H1 (cell line): ENCODE measurements at regions not wholly inside any gene's neighbourhood (a gene's known extent, or its start where the extent isn't known, plus 50 kb on each side); places are given as distances from the start of the nearest gene placed in this dataset.

Experiments
- CTCF ChIA-PET: fragments of 300-600 bp; sonication (Branson Sonifier 250); formaldehyde crosslinking; loops from one replicate; lab custom pipeline; 2021; ENCODE audit not compliant: partially characterized antibody; lab: Charles Lee
- POLR2A ChIA-PET: fragments of 300-600 bp; sonication (Branson Sonifier 250); formaldehyde crosslinking; loops from one replicate; lab custom pipeline; 2021; ENCODE audit warnings: inconsistent platforms; ENCODE audit not compliant: partially characterized antibody; lab: Charles Lee
- DNase-seq, 2 experiments: peaks; one replicate each; pipeline versions ENCODE4 v3.0.0 to v3.0.0-alpha.2; 2010 to 2022; ENCODE audit warnings: low spot score in 2 of 2, low read depth in 1 of 2, mixed read lengths in 1 of 2
- FAIRE-seq: peaks from 2 replicates; lab custom pipeline; 2011; peaks lifted over from hg19 to GRCh38; lab: Jason Lieb, UNC
- H2AFZ ChIP-seq: 2 replicates; pipeline ENCODE4 v1.8.1; 2012; ENCODE audit warnings: low read length, inconsistent platforms
- H2AK5ac ChIP-seq: 2 replicates; pipeline ENCODE4 v1.6.1; 2013; ENCODE audit warnings: low read depth, low read length
- H2BK120ac ChIP-seq: replicated peaks from 2 replicates; pipeline ENCODE3; 2013; ENCODE audit warnings: low read depth, low read length, inconsistent platforms
- H2BK12ac ChIP-seq: 2 replicates; pipeline ENCODE4 v1.6.1; 2013; ENCODE audit warnings: low read depth, low read length
- H2BK15ac ChIP-seq: 2 replicates; pipeline ENCODE4 v1.6.1; 2013; ENCODE audit warnings: low read length
- H2BK20ac ChIP-seq: 2 replicates; pipeline ENCODE4 v1.6.1; 2013; ENCODE audit warnings: low read length
- H2BK5ac ChIP-seq: 2 replicates; pipeline ENCODE4 v1.6.1; 2013; ENCODE audit warnings: low read depth, low read length
- H3K14ac ChIP-seq: 2 replicates; pipeline ENCODE4 v1.6.1; 2013; ENCODE audit warnings: inconsistent platforms; ENCODE audit not compliant: insufficient read length
- H3K18ac ChIP-seq: 2 replicates; pipeline ENCODE4 v1.6.1; 2013; ENCODE audit warnings: low read length; ENCODE audit errors: extremely low read depth
- H3K23ac ChIP-seq: 2 replicates; pipeline ENCODE4 v1.6.1; 2013; ENCODE audit warnings: inconsistent platforms; ENCODE audit not compliant: insufficient read length
- H3K23me2 ChIP-seq: 2 replicates; pipeline ENCODE4 v1.6.1; 2013; ENCODE audit warnings: low read depth, low read length
- H3K27ac ChIP-seq: 2 replicates; pipeline ENCODE4 v1.6.1; 2011; ENCODE audit warnings: low read depth, low read length, inconsistent platforms
- H3K27me3 ChIP-seq, 4 experiments: replicated peaks in 1 of 4; 1 replicate in 1 of 4; 2 replicates in 3 of 4; pipeline versions ENCODE4 v1.6.1 to v1.8.1; 2011 to 2013; ENCODE audit warnings: low read length in 3 of 4, mild to moderate bottlenecking in 3 of 4, inconsistent platforms in 2 of 4, mixed read lengths in 2 of 4, moderate library complexity in 1 of 4; ENCODE audit not compliant: control insufficient read depth in 3 of 4, insufficient read depth in 3 of 4; ENCODE audit errors: extremely low read depth in 1 of 4
- H3K36me3 ChIP-seq, 4 experiments: 2 replicates each; pipeline versions ENCODE4 v1.6.1 to v1.8.1; 2011 to 2013; ENCODE audit warnings: mild to moderate bottlenecking in 4 of 4, low read length in 3 of 4, moderate library complexity in 2 of 4, control low read depth in 1 of 4, inconsistent platforms in 1 of 4; ENCODE audit not compliant: insufficient read depth in 4 of 4, control insufficient read depth in 2 of 4
- H3K4ac ChIP-seq: replicated peaks from 2 replicates; pipeline ENCODE3; 2013; ENCODE audit warnings: low read length, low read depth, mixed read lengths, inconsistent platforms; ENCODE audit not compliant: insufficient read length
- H3K4me1 ChIP-seq, 4 experiments: replicated peaks in 1 of 4; 1 replicate in 1 of 4; 2 replicates in 3 of 4; pipeline versions ENCODE4 v1.6.1 to v1.8.1; 2011 to 2013; ENCODE audit warnings: low read length in 3 of 4, inconsistent platforms in 2 of 4, mixed read lengths in 1 of 4; ENCODE audit not compliant: insufficient read depth in 4 of 4, control insufficient read depth in 3 of 4
- H3K4me2 ChIP-seq, 2 experiments: 2 replicates each; pipeline versions ENCODE4 v1.6.1 to v1.8.1; 2011 to 2013; ENCODE audit warnings: low read depth in 2 of 2, low read length in 2 of 2, control low read depth in 1 of 2, inconsistent platforms in 1 of 2, mild to moderate bottlenecking in 1 of 2; ENCODE audit not compliant: insufficient read depth in 1 of 2
- H3K4me3 ChIP-seq, 4 experiments: fragments of 200-600, 300-600 bp in 1 of 4; sonication (generic), shearing (Covaris generic), sonication (Bioruptor Twin) in 1 of 4; 2 replicates each; pipeline versions ENCODE4 v1.5.1 to v1.8.1; 2011 to 2016; ENCODE audit warnings: low read length in 4 of 4, low read depth in 3 of 4, control low read depth in 2 of 4, inconsistent platforms in 2 of 4, mild to moderate bottlenecking in 2 of 4, mixed read lengths in 1 of 4, moderate library complexity in 1 of 4; ENCODE audit not compliant: insufficient read depth in 2 of 4; ENCODE audit errors: extremely low read depth in 1 of 4
- H3K56ac ChIP-seq: replicated peaks from 2 replicates; pipeline ENCODE3; 2013; ENCODE audit warnings: low read depth, mild to moderate bottlenecking, mixed read lengths, low read length, inconsistent platforms; ENCODE audit not compliant: insufficient read length
- H3K79me1 ChIP-seq: 2 replicates; pipeline ENCODE4 v1.6.1; 2013; ENCODE audit warnings: low read depth, low read length, control low read depth
- H3K79me2 ChIP-seq, 2 experiments: 2 replicates each; pipeline versions ENCODE4 v1.6.1 to v1.8.1; 2012 to 2013; ENCODE audit warnings: low read length in 2 of 2, mild to moderate bottlenecking in 2 of 2, inconsistent platforms in 1 of 2; ENCODE audit not compliant: insufficient read depth in 2 of 2, control insufficient read depth in 1 of 2
- H3K9ac ChIP-seq, 4 experiments: replicated peaks in 1 of 4; 1 replicate in 1 of 4; 2 replicates in 3 of 4; pipeline versions ENCODE4 v1.6.1 to v1.8.1; 2011 to 2013; ENCODE audit warnings: low read depth in 3 of 4, low read length in 3 of 4, control low read depth in 2 of 4, mild to moderate bottlenecking in 2 of 4, moderate library complexity in 2 of 4, inconsistent platforms in 1 of 4; ENCODE audit errors: extremely low read depth in 1 of 4
- H3K9me3 ChIP-seq, 2 experiments: 2 replicates each; pipeline versions ENCODE4 v1.6.1 to v1.8.1; 2012 to 2013; ENCODE audit warnings: mild to moderate bottlenecking in 2 of 2, moderate library complexity in 2 of 2, control low read depth in 1 of 2, inconsistent platforms in 1 of 2, low read depth in 1 of 2, low read length in 1 of 2, mixed read lengths in 1 of 2; ENCODE audit not compliant: insufficient read depth in 2 of 2
- H4K20me1 ChIP-seq, 2 experiments: replicated peaks in 1 of 2; 2 replicates each; pipeline versions ENCODE3 to v1.8.1; 2011 to 2013; ENCODE audit warnings: inconsistent platforms in 2 of 2, low read length in 2 of 2, mild to moderate bottlenecking in 1 of 2; ENCODE audit not compliant: insufficient read depth in 2 of 2, control insufficient read depth in 1 of 2
- H4K5ac ChIP-seq: 2 replicates; pipeline ENCODE4 v1.6.1; 2013; ENCODE audit warnings: low read length, low read depth, mixed read lengths, inconsistent platforms; ENCODE audit not compliant: insufficient read length
- H4K8ac ChIP-seq: 2 replicates; pipeline ENCODE4 v1.8.0; 2013; ENCODE audit warnings: mild to moderate bottlenecking, moderate library complexity, low read length, inconsistent platforms; ENCODE audit not compliant: insufficient read depth; ENCODE audit errors: extremely low read depth
- H4K91ac ChIP-seq: replicated peaks from 2 replicates; pipeline ENCODE3; 2013; ENCODE audit warnings: low read length, mixed read lengths, inconsistent platforms; ENCODE audit not compliant: insufficient read length
- ASH2L ChIP-seq: fragments of 200-600, 300-600 bp; sonication (generic); IDR thresholded peaks from one replicate; pipeline ENCODE4 v1.7.1; 2017; ENCODE audit warnings: low read length
- ATF2 ChIP-seq: IDR thresholded peaks from 2 replicates; pipeline ENCODE4 v1.6.1; 2012; ENCODE audit warnings: low read length, inconsistent platforms
- BRCA1 ChIP-seq: IDR thresholded peaks from 2 replicates; pipeline ENCODE4 v1.6.1; 2012; ENCODE audit warnings: low read depth, low read length, improper control_type of control experiment
- CTCF ChIP-seq, 3 experiments: IDR thresholded peaks; 1 replicate in 2 of 3; 2 replicates in 1 of 3; pipeline versions ENCODE4 v1.5.1 to v1.6.1; 2011; ENCODE audit warnings: low read length in 3 of 3, mild to moderate bottlenecking in 3 of 3, inconsistent platforms in 2 of 3, low read depth in 1 of 3, moderate library complexity in 1 of 3; ENCODE audit not compliant: insufficient read depth in 1 of 3; ENCODE audit errors: control extremely low read depth in 1 of 3
- MAFK ChIP-seq: IDR thresholded peaks from 2 replicates; pipeline ENCODE4 v1.6.1; 2012; ENCODE audit warnings: low read depth, mild to moderate bottlenecking, improper control_type of control experiment, low read length
- MAX ChIP-seq: IDR thresholded peaks from 2 replicates; pipeline ENCODE4 v1.6.1; 2012; ENCODE audit warnings: inconsistent platforms
- WGBS, 2 experiments: shearing (Covaris generic) in 1 of 2; methylation state at CpG; one replicate each; pipeline versions ENCODE4 v1.1.6 to v1.1.7; 2013 to 2015; ENCODE audit warnings: low lambda C conversion rate in 2 of 2, mixed read lengths in 2 of 2, inconsistent platforms in 1 of 2, low coverage in 1 of 2, missing lambda C conversion rate in 1 of 2; ENCODE audit not compliant: insufficient replicate concordance in 2 of 2, insufficient coverage in 1 of 2, insufficient read length in 1 of 2; ENCODE audit errors: extremely low coverage in 1 of 2, missing lambda C conversion rate in 1 of 2; 5-methylcytosine and 5-hydroxymethylcytosine counted together

- Histone ChIP-seq H3K27ac (no peak overlapping the region), H4K20me1 (no peaks in the 10 kb centered on the region), H3K27me3 (no peaks in the 10 kb centered on the region), H2BK20ac (no peak overlapping the region), H3K4me2 (no peak overlapping the region), H3K9ac (no peak overlapping the region), H3K14ac (no peak overlapping the region), H3K23ac (no peak overlapping the region), H3K4ac (no peak overlapping the region), H3K23me2 (no peaks in the 10 kb centered on the region), H2BK120ac (no peak overlapping the region), H3K56ac (no peak overlapping the region), H4K91ac (no peak overlapping the region), H4K8ac (no peak overlapping the region), H2BK5ac (no peak overlapping the region), H3K36me3 (no peaks in the 10 kb centered on the region), H2AFZ (no peak overlapping the region), H2AK5ac (no peak overlapping the region), H3K4me1 (no peaks in the 10 kb centered on the region), H3K79me2 (no peaks in the 10 kb centered on the region), H2BK12ac (no peak overlapping the region), H3K4me3 (no peak overlapping the region), H4K5ac (no peak overlapping the region), H3K79me1 (no peaks in the 10 kb centered on the region), H3K18ac (no peak overlapping the region), H2BK15ac (no peak overlapping the region), H3K9me3 (no peaks in the 10 kb centered on the region)
- no peak for DNase-seq
- ChIA-PET POLR2A (interaction anchor here (0.6 kb wide), 1 partner anchor 50 kb away, joined by 3 read pairs; no protein-coding TSS in a partner anchor), CTCF (no interaction called here)
- WGBS, 2 experiments: 90% methylated on average over 11 of the region's 11 CpGs; no CpG with 5 or more reads in 1 of the 2 experiments
- TF ChIP-seq MAFK (no peak), CTCF (IDR thresholded peaks at IDR 0.05; ENCODE audit: control extremely low read depth in 1 of 3, insufficient read depth in 1 of 3, low read depth in 1 of 3, low read length in 3 of 3) (no peak), MAX (no peak), ATF2 (no peak), ASH2L (no peak), BRCA1 (no peak)
- no peak for FAIRE-seq
Measured at GRCh38 chr2:101016-101415, 54.7 kb upstream of the FAM110C start.
